HCT116 (cell line): ENCODE measurements at regions not wholly inside any gene's neighbourhood (a gene's known extent, or its start where the extent isn't known, plus 50 kb on each side); places are given as distances from the start of the nearest gene placed in this dataset.

Experiments used
- ATAC-seq: fragments of 200-7000 bp; cut with Tn5 transposase; 2 replicates; pipeline ENCODE4 v1.9.1; 2020; ENCODE audit warnings: mild to moderate bottlenecking, moderate library complexity
- BruUV-seq: library from RNA; stranded (reverse); fragments of 400-500 nt; replicated peaks from 2 replicates; lab custom pipeline; 2021; lab: Mats Ljungman, UMichigan
- CTCF ChIA-PET: fragments of 300-600 bp; sonication (Branson Sonifier 250); formaldehyde crosslinking; loops from one replicate; lab custom pipeline; 2021; ENCODE audit warnings: antibody characterized with exemption; lab: Charles Lee
- POLR2A ChIA-PET: fragments of 300-600, 350-600 bp; sonication (Branson Sonifier 250); formaldehyde crosslinking; loops from one replicate; lab custom pipeline; 2021; ENCODE audit warnings: antibody characterized with exemption; lab: Charles Lee
- RAD21 ChIA-PET, 2 experiments: fragments of 300-600 bp; sonication (Branson Sonifier 250); formaldehyde crosslinking; loops; one replicate each; lab custom pipeline; 2023; ENCODE audit warnings: low total read pairs in 2 of 2; ENCODE audit not compliant: uncharacterized antibody in 2 of 2, unreplicated experiment in 2 of 2, low non-redundant PET in 1 of 2; lab: Charles Lee
- DNase-seq: peaks from one replicate; pipeline ENCODE4 v3.0.0-alpha.2; 2010; ENCODE audit warnings: low read depth, low spot score
- H2AFZ ChIP-seq: fragments of 200-600 bp; shearing (Covaris generic), sonication (generic); 2 replicates; pipeline ENCODE4 v1.6.1; 2017; ENCODE audit warnings: low read depth, mixed run types, mixed read lengths, antibody characterized with exemption, low read length; ENCODE audit not compliant: poor library complexity, severe bottlenecking
- H3K27ac ChIP-seq: 2 replicates; pipeline ENCODE4 v1.5.1; 2012; ENCODE audit warnings: low read depth, low read length
- H3K27me3 ChIP-seq: fragments of 200-600 bp; sonication (generic); 2 replicates; pipeline ENCODE4 v1.6.1; 2016; ENCODE audit warnings: mixed run types, low read length, mixed read lengths; ENCODE audit not compliant: insufficient read depth
- H3K36me3 ChIP-seq, 2 experiments: fragments of 200-500 bp in 1 of 2; fragments of 200-600 bp in 1 of 2; sonication (Bioruptor generic) in 1 of 2; sonication (generic) in 1 of 2; 2 replicates each; pipeline versions ENCODE4 v1.5.1 to v1.6.1; 2014 to 2016; ENCODE audit warnings: low read length in 2 of 2, inconsistent platforms in 1 of 2, mixed read lengths in 1 of 2, mixed run types in 1 of 2; ENCODE audit not compliant: insufficient read depth in 2 of 2, control insufficient read depth in 1 of 2
- H3K4me1 ChIP-seq, 2 experiments: fragments of 200-600 bp in 1 of 2; sonication (generic) in 1 of 2; 2 replicates each; pipeline versions ENCODE4 v1.5.1 to v1.6.1; 2012 to 2017; ENCODE audit warnings: low read length in 2 of 2, inconsistent platforms in 1 of 2, mild to moderate bottlenecking in 1 of 2, mixed read lengths in 1 of 2, mixed run types in 1 of 2, moderate library complexity in 1 of 2; ENCODE audit not compliant: insufficient read depth in 2 of 2, control insufficient read depth in 1 of 2
- H3K4me2 ChIP-seq: fragments of 200-600 bp; sonication (generic); 2 replicates; pipeline ENCODE4 v1.6.1; 2017; ENCODE audit warnings: mixed run types, low read length, mixed read lengths
- H3K4me3 ChIP-seq, 2 experiments: fragments of 200-600 bp in 1 of 2; sonication (generic) in 1 of 2; replicated peaks in 1 of 2; 2 replicates each; pipeline ENCODE4 v1.5.1; 2011 to 2016; ENCODE audit warnings: low read length in 2 of 2, control low read depth in 1 of 2, low read depth in 1 of 2, mild to moderate bottlenecking in 1 of 2, mixed read lengths in 1 of 2, mixed run types in 1 of 2
- H3K79me2 ChIP-seq: fragments of 200-600 bp; sonication (generic); 2 replicates; pipeline ENCODE4 v1.6.1; 2017; ENCODE audit warnings: mild to moderate bottlenecking, mixed run types, low read length, moderate library complexity, mixed read lengths; ENCODE audit not compliant: insufficient read depth
- H3K9ac ChIP-seq: fragments of 200-600 bp; sonication (generic); 2 replicates; pipeline ENCODE4 v1.6.1; 2016; ENCODE audit warnings: low read length, mixed read lengths
- H3K9me2 ChIP-seq: fragments of 200-600 bp; sonication (generic), shearing (Covaris generic); 2 replicates; pipeline ENCODE4 v1.6.1; 2017; ENCODE audit warnings: mixed run types, mild to moderate bottlenecking, moderate library complexity; ENCODE audit not compliant: insufficient read depth
- H3K9me3 ChIP-seq, 2 experiments: fragments of 200-500 bp in 1 of 2; fragments of 200-600 bp in 1 of 2; sonication (Bioruptor generic) in 1 of 2; sonication (generic) in 1 of 2; 2 replicates each; pipeline ENCODE4 v1.6.1; 2014 to 2017; ENCODE audit warnings: low read length in 2 of 2, mixed read lengths in 2 of 2, inconsistent platforms in 1 of 2, low read depth in 1 of 2, mild to moderate bottlenecking in 1 of 2, mixed run types in 1 of 2, moderate library complexity in 1 of 2; ENCODE audit not compliant: control insufficient read depth in 1 of 2, insufficient read depth in 1 of 2
- H4K20me1 ChIP-seq: fragments of 200-600 bp; sonication (generic), shearing (Covaris generic); 2 replicates; pipeline ENCODE4 v1.6.1; 2017; ENCODE audit warnings: mixed run types, mild to moderate bottlenecking, moderate library complexity; ENCODE audit not compliant: insufficient read depth
- CBX3 ChIP-seq: IDR thresholded peaks from 2 replicates; pipeline ENCODE4 v1.6.1; 2012; ENCODE audit warnings: low read depth
- EZH2 ChIP-seq: fragments of 200-600 bp; sonication (generic); IDR thresholded peaks from 2 replicates; pipeline ENCODE4 v1.6.1; 2017; ENCODE audit warnings: antibody characterized with exemption, mixed run types
- EZH2phosphoT487 ChIP-seq: fragments of 200-600 bp; IDR thresholded peaks from 2 replicates; pipeline ENCODE4 v1.6.1; 2018; ENCODE audit warnings: antibody characterized with exemption, borderline replicate concordance
- MAX ChIP-seq: IDR thresholded peaks from 2 replicates; pipeline ENCODE4 v1.6.1; 2012
- RAD21 ChIP-seq: IDR thresholded peaks from 2 replicates; pipeline ENCODE4 v1.6.1; 2012; ENCODE audit warnings: low read depth, mild to moderate bottlenecking
- REST ChIP-seq: IDR thresholded peaks from 2 replicates; pipeline ENCODE4 v1.6.1; 2012; ENCODE audit warnings: low read depth
- SRF ChIP-seq: IDR thresholded peaks from 2 replicates; pipeline ENCODE4 v1.6.1; 2012; ENCODE audit warnings: low read depth
- ZNF274 ChIP-seq: fragments of 200-500 bp; sonication (Bioruptor generic); IDR thresholded peaks from 2 replicates; pipeline ENCODE4 v1.6.1; 2014; ENCODE audit warnings: mild to moderate bottlenecking, low read depth, low read length, inconsistent platforms
- intact Hi-C: fragments of 100-400 bp; cut with micrococcal nuclease; formaldehyde crosslinking; loops from 2 replicates; pipeline ENCODE4 v1.10.0; 2022

GRCh38 chr6:106017454-106017853 is 68.7 kb upstream of the PRDM1 start:
- RAD21 ChIA-PET, result no interaction called here
- H3K4me3 ChIP-seq, result no peak overlapping the region
- CTCF ChIA-PET, result no interaction called here
- no peaks in the 10 kb centered on the region for H3K9me3 ChIP-seq
- no peaks in the 10 kb centered on the region for H3K36me3 ChIP-seq
- no peaks in the 10 kb centered on the region for H3K9me2 ChIP-seq
- no peaks in the 10 kb centered on the region for H4K20me1 ChIP-seq
- TF ChIP-seq EZH2phosphoT487 (no peak), CBX3 (no peak), MAX (no peak), SRF (no peak), RAD21 (no peak), REST (no peak), ZNF274 (no peak), EZH2 (no peak)
- H2AFZ ChIP-seq, result no peak overlapping the region
- H3K4me2 ChIP-seq, result no peak overlapping the region
- ATAC-seq (no peak), DNase-seq (no peak)
- no peaks in the 10 kb centered on the region for H3K27me3 ChIP-seq
- no TSS peak for BruUV-seq
- no peaks in the 10 kb centered on the region for H3K79me2 ChIP-seq
- H3K27ac ChIP-seq, result no peak overlapping the region
- H3K9ac ChIP-seq, result no peak overlapping the region
- POLR2A ChIA-PET, result no interaction called here
- no peaks in the 10 kb centered on the region for H3K4me1 ChIP-seq
- intact Hi-C loops, result no loop called here
